HG02610 (cell line): ENCODE measurements at regions not wholly inside any gene's neighbourhood (a gene's known extent, or its start where the extent isn't known, plus 50 kb on each side); places are given as distances from the start of the nearest gene placed in this dataset.

Experiments used
- ATAC-seq: cut with Tn5 transposase; IDR thresholded peaks from one replicate; pipeline ENCODE4 v1.9.1; 2021; ENCODE audit warnings: mild to moderate bottlenecking, moderate library complexity; ENCODE audit not compliant: unreplicated experiment

GRCh38 chr2:111659361-111660333 lies 224.3 kb downstream of the ANAPC1 start:
- no peak for ATAC-seq

- no peak for ATAC-seq
Observed at GRCh38 chr2:111660811-111661210, 223.2 kb downstream of the ANAPC1 start.

GRCh38 chr2:111661286-111661940 lies 222.6 kb downstream of the ANAPC1 start:
- ATAC-seq = no peak

- no peak for ATAC-seq
Observed at GRCh38 chr2:111662039-111662770, 221.8 kb downstream of the ANAPC1 start.

GRCh38 chr2:111662771-111663470 lies 221.1 kb downstream of the ANAPC1 start:
- no peak for ATAC-seq

- ATAC-seq = no peak
Observed at GRCh38 chr2:111663471-111664274, 220.3 kb downstream of the ANAPC1 start.

GRCh38 chr2:111664275-111664850 lies 219.6 kb downstream of the ANAPC1 start:
- ATAC-seq = no peak

- no peak for ATAC-seq
Observed at GRCh38 chr2:111665011-111665410, 219.0 kb downstream of the ANAPC1 start.

- ATAC-seq = no peak
Observed at GRCh38 chr2:111665551-111666116, 218.4 kb downstream of the ANAPC1 start.

GRCh38 chr2:111666160-111666559 lies 217.8 kb downstream of the ANAPC1 start:
- no peak for ATAC-seq

GRCh38 chr2:111667001-111667400 lies 217.0 kb downstream of the ANAPC1 start:
- no peak for ATAC-seq

GRCh38 chr2:111667542-111668273 lies 216.3 kb downstream of the ANAPC1 start:
- no peak for ATAC-seq

- no peak for ATAC-seq
Observed at GRCh38 chr2:111668274-111668616, 215.7 kb downstream of the ANAPC1 start.

GRCh38 chr2:111668741-111669140 lies 215.3 kb downstream of the ANAPC1 start:
- ATAC-seq = no peak

- no peak for ATAC-seq
Observed at GRCh38 chr2:111669928-111670695, 213.9 kb downstream of the ANAPC1 start.

- no peak for ATAC-seq
Observed at GRCh38 chr2:111670776-111671175, 213.2 kb downstream of the ANAPC1 start.

- ATAC-seq = no peak
Observed at GRCh38 chr2:111671426-111672150, 212.4 kb downstream of the ANAPC1 start.
